Transverse colon (tissue), 4 donors: ENCODE measurements at regions not wholly inside any gene's neighbourhood (a gene's known extent, or its start where the extent isn't known, plus 50 kb on each side); places are given as distances from the start of the nearest gene placed in this dataset.

Experiments
- CTCF ChIP-seq, 5 experiments: fragments of 200-600 bp in 3 of 5; fragments of 450-650 bp in 2 of 5; sonication (generic) in 3 of 5; IDR thresholded peaks; 1 replicate in 2 of 5; 2 replicates in 3 of 5; pipeline ENCODE4 v1.5.1; 2016 to 2017; ENCODE audit warnings: antibody characterized with exemption in 5 of 5, inconsistent platforms in 3 of 5, mild to moderate bottlenecking in 2 of 5, moderate library complexity in 1 of 5
- EP300 ChIP-seq: sonication (generic); formaldehyde crosslinking; IDR thresholded peaks from one replicate; pipeline ENCODE4 v1.6.1; 2017; ENCODE audit warnings: antibody characterized with exemption, low read depth
- POLR2A ChIP-seq: fragments of 450-650 bp; IDR thresholded peaks from one replicate; pipeline ENCODE4 v1.6.1; 2016; ENCODE audit warnings: antibody characterized with exemption, mild to moderate bottlenecking, moderate library complexity
- POLR2AphosphoS5 ChIP-seq, 3 donors: sonication (generic); formaldehyde crosslinking; IDR thresholded peaks; one replicate each; pipeline ENCODE4 v1.6.1; 2016; ENCODE audit warnings: antibody characterized with exemption in 3 of 3

GRCh38 chr4:53863736-53864365 is 200.6 kb downstream of the CHIC2 start:
- TF ChIP-seq POLR2AphosphoS5 (IDR thresholded peaks at IDR 0.05) (no peak), POLR2A (no peak), EP300 (no peak), CTCF (IDR thresholded peaks at IDR 0.05) (no peak)
